Smooth muscle cell (in vitro differentiated cells): ENCODE measurements at regions not wholly inside any gene's neighbourhood (a gene's known extent, or its start where the extent isn't known, plus 50 kb on each side); places are given as distances from the start of the nearest gene placed in this dataset.

Experiments used
- DNase-seq: peaks from one replicate; lab custom pipeline; 2025; ENCODE audit not compliant: unreplicated experiment; lab: John Stamatoyannopoulos, UW
- H2AFZ ChIP-seq: fragments of 200-600 bp; sonication (generic); 2 replicates; pipeline ENCODE4 v1.6.0; 2016; ENCODE audit warnings: antibody characterized with exemption, low read depth, mild to moderate bottlenecking
- H3F3A ChIP-seq: fragments of 200-600 bp; sonication (generic); 2 replicates; pipeline ENCODE4 v1.6.0; 2017; ENCODE audit warnings: antibody characterized with exemption, low read depth
- H3K27ac ChIP-seq: fragments of 200-600 bp; sonication (generic); 2 replicates; pipeline ENCODE4 v1.5.1; 2016; ENCODE audit warnings: low read depth, mild to moderate bottlenecking
- H3K27me3 ChIP-seq: fragments of 200-600 bp; sonication (generic); 2 replicates; pipeline ENCODE4 v1.6.1; 2016; ENCODE audit warnings: low read depth, mild to moderate bottlenecking
- H3K36me3 ChIP-seq: fragments of 200-600 bp; sonication (generic); 2 replicates; pipeline ENCODE4 v1.5.1; 2016; ENCODE audit warnings: low read depth
- H3K4me1 ChIP-seq: fragments of 200-600 bp; sonication (generic); 2 replicates; pipeline ENCODE4 v1.5.1; 2016; ENCODE audit warnings: low read depth
- H3K4me2 ChIP-seq: fragments of 200-600 bp; sonication (generic); 2 replicates; pipeline ENCODE4 v1.6.0; 2016; ENCODE audit warnings: mild to moderate bottlenecking
- H3K4me3 ChIP-seq: fragments of 200-600 bp; sonication (generic); 2 replicates; pipeline ENCODE4 v1.5.1; 2016; ENCODE audit warnings: mild to moderate bottlenecking
- H3K79me2 ChIP-seq: fragments of 200-600 bp; sonication (generic); 2 replicates; pipeline ENCODE4 v1.6.0; 2016; ENCODE audit warnings: low read depth, mild to moderate bottlenecking
- H3K9ac ChIP-seq: fragments of 200-600 bp; sonication (generic); 2 replicates; pipeline ENCODE4 v1.6.0; 2016; ENCODE audit warnings: low read depth
- H3K9me3 ChIP-seq: fragments of 200-600 bp; sonication (generic); replicated peaks from 2 replicates; pipeline ENCODE4 v1.5.1; 2016; ENCODE audit warnings: low read depth
- H4K20me1 ChIP-seq: fragments of 200-600 bp; sonication (generic); 2 replicates; pipeline ENCODE4 v1.6.0; 2016; ENCODE audit warnings: low read depth
- WGBS: methylation state at CpG from one replicate; pipeline ENCODE4 v1.1.7; 2016; ENCODE audit warnings: low lambda C conversion rate; 5-methylcytosine and 5-hydroxymethylcytosine counted together
- TF ChIP-seq, protein P1 (sequence below): fragments of 200-600 bp; sonication (generic); IDR thresholded peaks from 2 replicates; pipeline ENCODE4 v1.5.1; 2017; ENCODE audit warnings: borderline replicate concordance, mild to moderate bottlenecking, antibody characterized with exemption; ENCODE audit not compliant: insufficient read depth, poor library complexity, severe bottlenecking

DNA sequence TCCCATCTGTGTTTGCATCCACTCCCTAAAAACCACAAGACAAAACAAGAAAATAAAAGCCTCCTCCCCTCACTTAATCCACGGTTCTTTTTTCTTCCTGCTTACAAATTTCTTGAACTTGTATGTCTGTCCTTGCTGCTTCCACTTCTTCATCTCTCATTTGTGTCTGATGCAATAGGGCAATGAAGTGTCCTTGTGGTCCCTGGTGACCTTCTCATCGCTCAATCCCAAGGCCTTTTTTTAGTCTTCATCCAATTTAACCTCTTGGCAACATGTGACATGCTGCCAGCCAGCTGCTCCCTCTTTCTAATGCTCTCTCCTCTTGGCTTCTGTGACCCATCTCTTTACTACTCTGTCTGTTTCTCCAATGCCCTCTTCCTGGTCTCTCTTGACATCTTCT is 87.6 kb downstream of the SEMA4F start:
- no peaks in the 10 kb centered on the region for H3K79me2 ChIP-seq
- peak overlapping the region; percentile 78 for H3K27ac ChIP-seq
- WGBS, result 82% methylated on average over 2 of the region's 2 CpGs
- DNase-seq, result no peak
- no peaks in the 10 kb centered on the region for H3F3A ChIP-seq
- H2AFZ ChIP-seq, result peak overlapping the region; percentile 65
- H3K4me1 ChIP-seq, result peaks cover 17% of the 10 kb centered on the region
- H3K4me3 ChIP-seq, result no peak overlapping the region
- peak overlapping the region; percentile 12 for H3K9ac ChIP-seq
- no peaks in the 10 kb centered on the region for H4K20me1 ChIP-seq
- H3K27me3 ChIP-seq, result no peaks in the 10 kb centered on the region
- H3K4me2 ChIP-seq, result peak overlapping the region; percentile 61
- no peaks in the 10 kb centered on the region for H3K36me3 ChIP-seq
- TF ChIP-seq, protein P1, sequence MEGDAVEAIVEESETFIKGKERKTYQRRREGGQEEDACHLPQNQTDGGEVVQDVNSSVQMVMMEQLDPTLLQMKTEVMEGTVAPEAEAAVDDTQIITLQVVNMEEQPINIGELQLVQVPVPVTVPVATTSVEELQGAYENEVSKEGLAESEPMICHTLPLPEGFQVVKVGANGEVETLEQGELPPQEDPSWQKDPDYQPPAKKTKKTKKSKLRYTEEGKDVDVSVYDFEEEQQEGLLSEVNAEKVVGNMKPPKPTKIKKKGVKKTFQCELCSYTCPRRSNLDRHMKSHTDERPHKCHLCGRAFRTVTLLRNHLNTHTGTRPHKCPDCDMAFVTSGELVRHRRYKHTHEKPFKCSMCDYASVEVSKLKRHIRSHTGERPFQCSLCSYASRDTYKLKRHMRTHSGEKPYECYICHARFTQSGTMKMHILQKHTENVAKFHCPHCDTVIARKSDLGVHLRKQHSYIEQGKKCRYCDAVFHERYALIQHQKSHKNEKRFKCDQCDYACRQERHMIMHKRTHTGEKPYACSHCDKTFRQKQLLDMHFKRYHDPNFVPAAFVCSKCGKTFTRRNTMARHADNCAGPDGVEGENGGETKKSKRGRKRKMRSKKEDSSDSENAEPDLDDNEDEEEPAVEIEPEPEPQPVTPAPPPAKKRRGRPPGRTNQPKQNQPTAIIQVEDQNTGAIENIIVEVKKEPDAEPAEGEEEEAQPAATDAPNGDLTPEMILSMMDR, result no peak
- peaks cover 5% of the 10 kb centered on the region for H3K9me3 ChIP-seq

DNA sequence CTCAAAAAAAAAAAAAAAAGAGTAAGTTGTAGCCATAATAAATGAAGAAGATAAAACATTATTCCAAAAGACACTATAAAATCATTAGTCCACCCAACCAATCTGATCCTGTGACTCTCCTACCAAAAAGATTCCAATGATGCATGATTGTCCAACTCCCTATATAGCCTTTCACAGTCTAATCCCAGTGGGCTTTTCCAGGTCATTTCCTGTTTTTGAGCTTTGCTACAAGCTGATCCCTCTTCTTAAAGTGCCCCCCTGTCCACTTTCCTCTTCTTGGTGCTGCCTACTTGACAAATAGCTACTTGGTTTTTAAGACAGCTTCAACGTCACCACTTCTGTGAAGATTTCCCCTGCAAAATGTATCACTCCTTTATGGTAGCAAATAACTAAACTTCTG is 88.4 kb downstream of the SEMA4F start:
- no peak overlapping the region for H2AFZ ChIP-seq
- no peak overlapping the region for H3K27ac ChIP-seq
- no peaks in the 10 kb centered on the region for H3K27me3 ChIP-seq
- no peak overlapping the region for H3K4me3 ChIP-seq
- no peak overlapping the region for H3K9ac ChIP-seq
- no peaks in the 10 kb centered on the region for H3K79me2 ChIP-seq
- TF ChIP-seq, protein P1, result no peak
- peaks cover 17% of the 10 kb centered on the region for H3K4me1 ChIP-seq
- no peaks in the 10 kb centered on the region for H3K9me3 ChIP-seq
- H3K4me2 ChIP-seq, result no peak overlapping the region
- DNase-seq, result no peak
- H3K36me3 ChIP-seq, result no peaks in the 10 kb centered on the region
- WGBS, result 96% methylated on average over 1 of the region's 1 CpG
- no peaks in the 10 kb centered on the region for H3F3A ChIP-seq
- no peaks in the 10 kb centered on the region for H4K20me1 ChIP-seq

DNA sequence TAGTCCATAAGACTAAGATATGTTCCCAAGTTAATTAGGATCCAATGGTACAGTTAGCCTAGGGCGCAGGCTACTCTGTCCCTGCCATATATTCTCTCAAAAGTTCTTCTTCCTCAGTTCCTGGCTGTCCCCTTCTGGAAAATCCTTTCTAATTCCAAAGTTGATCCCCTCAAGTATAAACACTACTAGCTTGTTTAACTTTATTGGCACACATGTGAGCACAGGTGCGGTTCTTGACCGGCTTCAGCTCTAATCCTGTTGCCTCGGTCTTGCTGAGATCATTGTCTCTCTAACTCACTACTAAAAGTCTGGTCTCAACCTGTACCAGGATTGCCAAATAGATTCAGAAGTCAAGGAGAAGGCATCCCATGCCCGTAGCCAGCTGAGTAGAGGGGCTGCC is 89.0 kb downstream of the SEMA4F start:
- H3K27ac ChIP-seq, result no peak overlapping the region
- TF ChIP-seq, protein P1, result no peak
- WGBS, result 76% methylated on average over 5 of the region's 5 CpGs

DNA sequence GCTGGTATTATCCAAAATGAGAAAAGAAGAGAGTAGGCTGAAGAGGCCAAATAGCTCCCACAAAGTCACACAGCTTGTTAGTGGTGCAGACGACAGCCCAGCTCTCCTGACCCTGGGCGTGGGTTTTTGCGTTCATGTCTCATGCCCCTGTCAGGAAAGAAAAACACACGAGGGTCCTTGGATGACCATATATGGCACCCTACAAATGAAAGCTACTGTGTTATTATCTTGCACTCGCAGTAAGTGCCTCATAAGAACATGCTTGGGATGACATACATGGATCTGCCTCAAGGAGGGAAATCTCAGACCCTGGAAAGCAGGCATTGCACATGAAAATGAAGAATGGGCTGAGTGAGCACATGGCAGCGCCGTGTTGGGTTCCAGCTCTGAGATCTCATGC is 89.7 kb downstream of the SEMA4F start:
- Histone ChIP-seq H4K20me1 (no peaks in the 10 kb centered on the region), H3K4me3 (no peak overlapping the region), H3K36me3 (no peaks in the 10 kb centered on the region), H3K27me3 (no peaks in the 10 kb centered on the region), H3K9me3 (no peaks in the 10 kb centered on the region), H3F3A (no peaks in the 10 kb centered on the region), H3K79me2 (no peaks in the 10 kb centered on the region), H3K4me2 (no peak overlapping the region), H3K9ac (no peak overlapping the region), H3K27ac (no peak overlapping the region), H3K4me1 (peaks cover 17% of the 10 kb centered on the region), H2AFZ (no peak overlapping the region)
- TF ChIP-seq, protein P1, result no peak
- WGBS, result 80% methylated on average over 7 of the region's 7 CpGs
- no peak for DNase-seq

More for the DNA sequence above, 89.0 kb downstream of the SEMA4F start:
- H2AFZ ChIP-seq, result no peak overlapping the region
- H3K9me3 ChIP-seq, result no peaks in the 10 kb centered on the region
- no peaks in the 10 kb centered on the region for H3F3A ChIP-seq
- H3K4me2 ChIP-seq, result no peak overlapping the region
- no peaks in the 10 kb centered on the region for H3K79me2 ChIP-seq
- no peak overlapping the region for H3K4me3 ChIP-seq
- no peak overlapping the region for H3K9ac ChIP-seq
- DNase-seq, result no peak
- no peaks in the 10 kb centered on the region for H3K36me3 ChIP-seq
- peaks cover 17% of the 10 kb centered on the region for H3K4me1 ChIP-seq
- no peaks in the 10 kb centered on the region for H4K20me1 ChIP-seq
- no peaks in the 10 kb centered on the region for H3K27me3 ChIP-seq
